CD4-positive, alpha-beta T cell treated with Interferon gamma for 1 hour (primary cell): ENCODE measurements at regions not wholly inside any gene's neighbourhood (a gene's known extent, or its start where the extent isn't known, plus 50 kb on each side); places are given as distances from the start of the nearest gene placed in this dataset.

ENCODE experiments used
- DNase-seq: peaks from one replicate; pipeline ENCODE4 v3.0.0-alpha.2; 2020

DNA sequence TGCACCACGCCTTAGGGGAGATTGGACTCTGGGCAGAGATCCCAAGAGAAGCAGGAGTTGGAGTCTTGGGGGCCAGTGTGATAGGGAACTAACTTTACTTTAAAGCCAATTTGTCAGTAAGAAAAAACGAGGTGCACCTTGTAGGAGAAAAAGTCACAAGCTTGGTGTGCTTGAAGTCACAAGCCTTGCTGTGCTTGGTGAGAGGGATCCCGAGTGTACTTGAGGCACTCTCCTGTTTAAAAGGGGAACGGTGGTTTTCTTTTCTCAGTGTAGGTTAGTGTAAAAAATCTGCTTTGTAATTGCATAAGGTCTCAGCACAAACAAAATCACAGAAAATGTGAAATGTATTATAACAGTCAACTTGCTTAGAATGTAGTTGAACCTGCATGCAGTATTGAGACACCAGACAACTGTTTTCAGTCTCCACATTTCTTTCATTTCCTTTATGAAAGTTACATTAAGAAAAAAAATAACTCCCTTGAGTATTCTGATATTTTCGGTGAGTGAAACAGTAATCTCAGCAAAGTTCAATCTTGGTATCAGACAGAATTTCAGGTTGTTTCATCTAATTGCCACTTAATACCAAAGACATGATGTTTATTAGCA lies 111.1 kb upstream of the DUSP22 start:
- DNase-seq: no peak

DNA sequence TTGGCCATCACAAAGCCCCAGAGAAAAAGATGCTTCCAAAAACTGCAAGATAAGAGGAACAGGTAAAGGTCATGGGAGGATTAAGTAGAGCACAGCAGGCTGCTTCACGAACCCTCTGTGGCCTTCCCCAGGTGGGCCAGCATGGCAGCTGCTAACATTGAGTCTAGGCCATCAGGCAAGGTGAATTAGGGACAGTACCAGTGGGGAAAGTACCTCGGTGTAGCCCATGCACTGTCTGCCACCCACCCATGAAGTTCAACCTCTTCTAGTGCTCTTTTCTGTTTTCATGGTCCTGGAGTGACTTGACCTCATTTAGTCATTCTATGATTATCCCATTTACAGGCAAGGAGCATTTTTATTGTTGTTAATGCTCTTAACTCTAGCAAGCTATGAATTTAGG lies 108.6 kb upstream of the DUSP22 start:
- DNase-seq: no peak

- no peak for DNase-seq
These were observed 108.1 kb upstream of the DUSP22 start for GRCh38 chr6:184161-184700.

- DNase-seq: no peak
These were observed 105.8 kb upstream of the DUSP22 start for GRCh38 chr6:186340-186965.

GRCh38 chr6:187210-187861 lies 105.0 kb upstream of the DUSP22 start:
- DNase-seq: no peak

DNA sequence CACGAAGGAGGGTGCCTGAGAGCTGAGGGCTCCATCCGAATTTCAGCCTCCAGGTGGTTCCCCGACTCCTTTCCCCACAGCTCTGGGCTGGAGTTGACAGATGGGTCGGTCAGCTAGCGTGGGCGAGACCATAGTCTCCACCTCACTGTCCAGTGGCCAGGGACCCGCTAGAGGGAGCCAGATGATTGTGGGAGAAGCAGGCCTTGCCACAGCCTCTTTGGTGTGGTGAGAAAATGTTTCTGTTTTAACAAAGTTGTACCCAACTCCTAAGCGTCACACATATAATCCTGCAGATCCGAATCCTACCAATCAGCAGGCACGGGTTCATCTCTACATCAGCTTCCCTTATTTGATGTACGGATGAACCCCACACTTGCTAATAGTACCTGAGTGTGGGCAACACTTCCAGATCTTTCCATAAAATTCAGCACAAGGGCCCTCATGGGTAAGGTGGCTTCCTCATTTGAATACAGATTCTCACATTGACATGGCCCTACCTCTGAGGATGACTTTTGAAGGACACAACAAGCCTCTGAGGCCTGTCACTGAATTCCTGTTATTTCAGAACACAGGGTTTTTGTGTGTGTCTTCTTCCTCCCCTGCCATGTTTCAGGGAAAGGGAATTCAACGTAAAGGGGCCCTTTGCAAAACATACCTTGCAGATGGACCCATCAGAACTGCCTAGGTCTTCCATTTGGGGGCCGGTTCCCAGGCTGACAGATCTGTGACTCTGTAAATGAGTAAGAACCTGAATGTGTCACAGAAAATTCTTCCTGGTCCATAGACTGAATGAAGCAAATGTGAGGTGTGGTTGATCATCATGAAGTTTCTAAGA lies 103.2 kb upstream of the DUSP22 start:
- peak; percentile 76 for DNase-seq

GRCh38 chr6:189676-190075 lies 102.6 kb upstream of the DUSP22 start:
- DNase-seq: no peak

- no peak for DNase-seq
These were observed 101.5 kb upstream of the DUSP22 start for GRCh38 chr6:190596-191395.

DNA sequence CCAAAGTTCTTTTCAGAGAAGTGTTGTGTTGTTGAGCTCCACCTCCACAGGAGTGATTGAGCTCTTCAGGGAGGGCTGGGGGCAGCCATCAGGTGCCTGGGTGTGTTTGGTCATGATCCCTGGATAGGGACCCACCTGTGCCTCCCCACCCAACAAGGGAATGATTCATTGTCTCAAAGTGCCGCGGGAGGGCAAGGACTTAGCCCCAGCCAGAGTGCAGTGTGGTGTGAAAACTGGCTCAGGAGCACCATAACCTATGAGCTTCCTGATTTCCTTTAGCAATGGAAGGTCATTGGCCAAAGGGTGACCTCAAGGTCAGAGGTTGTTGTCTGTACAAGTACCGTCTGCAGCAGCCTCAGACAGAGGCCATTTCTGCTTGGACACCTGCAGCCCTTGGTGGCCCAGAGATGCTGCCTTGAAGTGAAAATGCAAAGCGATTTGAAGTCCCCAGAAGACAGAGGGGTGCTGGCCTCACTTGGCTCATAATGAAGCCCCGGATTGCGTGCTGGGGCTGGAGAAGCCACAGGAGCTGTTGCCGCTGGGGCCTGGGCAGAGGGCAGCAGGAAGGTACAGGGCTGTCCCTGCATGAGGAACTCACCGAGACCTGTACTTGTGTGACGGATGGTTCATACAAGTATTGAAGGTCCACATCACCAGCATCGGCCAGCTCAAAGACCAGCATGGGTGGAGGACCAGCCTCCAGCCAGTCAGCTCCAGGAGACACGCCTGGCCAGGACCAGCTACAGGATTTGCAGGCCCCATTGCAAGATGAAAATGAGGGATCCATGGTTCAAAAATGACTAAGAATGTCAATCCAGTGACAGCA lies 100.6 kb upstream of the DUSP22 start:
- DNase-seq: no peak

DNA sequence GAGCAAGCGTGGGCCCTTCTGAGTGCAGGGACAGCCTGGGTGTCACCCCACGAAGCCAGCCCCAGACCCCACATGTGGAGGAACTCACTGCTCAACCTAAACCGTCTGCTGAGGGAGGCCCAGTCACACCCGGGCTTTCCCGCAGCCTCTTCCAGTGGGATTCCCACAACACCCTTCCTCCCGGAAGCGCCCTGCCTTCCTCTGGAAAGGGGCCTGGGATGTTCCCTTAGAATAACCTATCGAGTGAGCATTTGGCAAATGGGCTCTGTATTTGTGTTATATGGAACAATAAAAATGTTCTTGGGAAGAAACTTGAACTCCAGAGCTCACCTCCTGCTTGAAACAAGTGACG lies 100.0 kb upstream of the DUSP22 start:
- DNase-seq: no peak

- DNase-seq: no peak
These were observed 99.1 kb upstream of the DUSP22 start for GRCh38 chr6:193180-193579.

GRCh38 chr6:193773-194310 lies 98.4 kb upstream of the DUSP22 start:
- no peak for DNase-seq

GRCh38 chr6:195861-196360 lies 96.4 kb upstream of the DUSP22 start:
- DNase-seq: no peak

GRCh38 chr6:196543-196942 lies 95.7 kb upstream of the DUSP22 start:
- DNase-seq: no peak

- DNase-seq: no peak
These were observed 88.6 kb upstream of the DUSP22 start for GRCh38 chr6:203661-204060.

- DNase-seq: no peak
These were observed 86.0 kb upstream of the DUSP22 start for GRCh38 chr6:206264-206663.

DNA sequence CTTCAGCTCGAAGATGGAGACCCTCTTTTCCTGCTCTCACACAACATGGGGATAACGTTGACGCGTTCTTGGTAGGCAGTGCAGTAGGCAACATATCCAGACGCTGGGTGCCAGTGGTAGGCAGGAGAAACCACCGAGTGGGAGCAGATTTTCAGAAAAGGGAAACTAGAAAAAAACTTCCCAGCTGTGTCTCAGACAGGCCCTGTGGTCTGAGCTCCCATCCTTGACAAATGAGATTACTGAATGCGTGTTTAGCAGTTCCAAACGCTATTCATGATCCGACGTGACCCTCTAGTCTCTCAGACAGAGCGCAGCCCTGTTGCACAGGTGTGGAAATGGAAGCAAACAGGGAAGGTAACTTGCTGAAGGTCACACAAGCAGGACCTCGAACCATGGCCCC lies 83.9 kb upstream of the DUSP22 start:
- no peak for DNase-seq

- no peak for DNase-seq
These were observed 83.3 kb upstream of the DUSP22 start for GRCh38 chr6:208938-209337.

DNA sequence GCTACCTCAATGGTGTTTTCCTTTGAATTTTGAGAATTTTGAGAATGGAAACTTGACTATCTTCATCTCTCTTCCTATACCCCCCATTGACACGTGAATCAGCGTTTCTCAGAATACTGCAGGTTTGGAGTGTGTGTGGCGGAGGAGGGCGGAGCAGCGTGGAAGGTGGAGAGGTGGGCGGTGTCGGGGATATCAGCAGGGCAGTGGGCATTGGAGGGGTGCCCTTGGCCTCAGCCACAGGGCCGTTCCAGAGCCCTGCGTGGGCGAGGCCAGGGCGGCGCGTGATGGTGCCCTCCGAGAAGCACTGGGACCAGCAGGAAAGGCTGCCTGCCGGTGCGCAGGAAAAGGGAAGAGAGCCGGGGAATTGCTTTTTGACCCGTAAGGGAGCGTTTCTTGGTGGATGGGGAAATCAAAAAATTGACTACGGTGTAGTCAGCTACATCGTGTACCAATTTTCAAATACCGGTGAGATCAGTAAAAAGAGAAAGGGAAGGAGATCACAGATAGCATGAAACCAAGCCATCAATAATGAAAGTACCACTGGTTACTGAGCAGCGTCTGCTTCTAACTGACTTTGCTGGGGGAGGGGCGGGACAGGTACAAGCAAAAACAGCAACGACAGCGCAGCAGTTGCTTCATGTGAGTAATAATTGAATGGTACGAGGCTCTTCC lies 82.7 kb upstream of the DUSP22 start:
- DNase-seq: no peak

GRCh38 chr6:210104-210456 lies 82.2 kb upstream of the DUSP22 start:
- no peak for DNase-seq
